Stimulated activated effector memory CD8-positive, alpha-beta T cell treated with anti-CD3 and anti-CD28 coated beads, Interleukin-12 subunit alpha, Interleukin-12 subunit beta, amount 100 ng/mL, for 72 hours (primary cell): ENCODE measurements at regions not wholly inside any gene's neighbourhood (a gene's known extent, or its start where the extent isn't known, plus 50 kb on each side); places are given as distances from the start of the nearest gene placed in this dataset.
"Not testable (repeated sequence)": the region's sequence is repeated elsewhere in the genome, so short reads cannot be mapped to it uniquely, and the experiment has no call there.

Experiments used
- ATAC-seq: fragments of 150-1000 bp; cut with Tn5 transposase; 2 replicates; pipeline ENCODE4 v1.10.0; 2021
- DNase-seq, 2 donors: peaks; one replicate each; pipeline ENCODE4 v3.0.0; 2021 to 2022; ENCODE audit warnings: low spot score in 2 of 2
- H3K27ac Mint-ChIP-seq: one replicate; pipeline ENCODE4 v1.8.0; 2022; ENCODE audit warnings: mild to moderate bottlenecking, mixed read lengths
- H3K36me3 Mint-ChIP-seq: one replicate; pipeline ENCODE4 v1.8.0; 2022; ENCODE audit warnings: mild to moderate bottlenecking, mixed read lengths
- H3K4me1 Mint-ChIP-seq: one replicate; pipeline ENCODE4 v1.8.0; 2022; ENCODE audit warnings: mixed read lengths
- H3K4me3 Mint-ChIP-seq: one replicate; pipeline ENCODE4 v1.8.0; 2022; ENCODE audit warnings: mild to moderate bottlenecking, mixed read lengths
- H3K9me3 Mint-ChIP-seq: one replicate; pipeline ENCODE4 v1.8.0; 2022; ENCODE audit warnings: mixed read lengths

DNA sequence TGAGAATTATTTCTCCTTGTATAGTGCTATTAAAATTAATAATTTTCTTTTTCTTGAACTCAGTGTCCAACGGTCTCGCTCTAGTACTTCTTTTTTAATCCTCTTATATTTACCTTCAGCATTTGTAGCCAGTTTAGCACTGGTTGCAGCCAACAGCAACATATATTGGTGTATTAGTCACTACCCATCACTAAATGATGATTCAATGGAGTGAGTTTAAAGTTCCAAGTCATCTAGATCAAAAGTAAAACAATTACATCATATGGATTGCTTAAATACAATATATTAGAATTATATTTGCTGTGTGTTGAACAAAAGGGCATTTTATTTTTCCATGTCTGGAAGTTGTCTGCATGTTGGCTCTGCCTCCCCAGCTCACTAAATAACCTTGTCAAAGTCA lies 591.8 kb downstream of the ADGRL2 start:
- ATAC-seq (no peak), DNase-seq (no peak)
- Mint-ChIP-seq H3K4me1 (no peaks in the 10 kb centered on the region), H3K4me3 (no peak overlapping the region), H3K27ac (no peak overlapping the region), H3K36me3 (no peaks in the 10 kb centered on the region), H3K9me3 (peaks cover 16% of the 10 kb centered on the region)

DNA sequence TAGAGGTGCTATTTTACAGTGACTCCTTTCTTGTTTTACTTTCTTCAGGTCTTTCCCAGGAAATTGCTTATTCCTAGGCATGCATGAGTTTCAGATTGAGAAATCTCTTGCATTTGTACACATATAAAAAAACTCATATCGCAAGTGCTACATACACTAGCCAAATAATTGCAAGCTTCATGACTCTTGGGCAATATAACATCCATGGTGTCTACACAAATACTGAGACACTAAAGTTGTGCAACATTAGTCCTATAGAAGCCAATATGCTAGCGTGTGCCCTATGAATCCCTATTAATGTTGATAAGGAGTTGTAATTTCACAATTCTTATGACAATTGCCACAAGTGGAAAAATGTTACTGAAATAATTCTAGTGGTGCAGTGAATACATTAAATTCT lies 591.0 kb downstream of the ADGRL2 start:
- Mint-ChIP-seq H3K36me3 (no peaks in the 10 kb centered on the region), H3K27ac (no peak overlapping the region), H3K4me3 (no peak overlapping the region), H3K9me3 (peaks cover 18% of the 10 kb centered on the region), H3K4me1 (no peaks in the 10 kb centered on the region)
- DNase-seq, result no peak
- ATAC-seq, result no peak

DNA sequence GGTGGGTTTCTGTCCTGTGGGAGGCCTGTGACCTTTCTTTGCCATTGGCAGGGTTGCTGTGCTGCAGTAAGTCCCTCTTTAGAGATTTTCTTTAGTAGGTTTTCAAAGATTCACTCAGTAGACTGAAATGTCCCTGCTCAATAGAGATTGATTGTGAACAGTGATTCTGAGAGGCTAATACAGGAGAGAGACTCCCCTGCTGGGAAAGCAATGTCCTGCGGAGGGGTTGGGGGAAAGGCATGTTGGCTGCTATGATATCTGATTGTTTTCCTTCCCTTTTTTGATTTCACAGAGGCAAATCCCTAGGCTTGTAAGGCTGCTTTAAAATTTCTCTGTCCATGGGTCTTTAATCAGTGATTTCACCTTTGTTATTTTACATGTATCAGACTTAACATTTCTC lies 589.9 kb downstream of the ADGRL2 start:
- Mint-ChIP-seq H3K9me3 (peaks cover 18% of the 10 kb centered on the region), H3K27ac (no peak overlapping the region), H3K4me1 (no peaks in the 10 kb centered on the region), H3K36me3 (no peaks in the 10 kb centered on the region), H3K4me3 (no peak overlapping the region)
- DNase-seq (no peak), ATAC-seq (no peak)

DNA sequence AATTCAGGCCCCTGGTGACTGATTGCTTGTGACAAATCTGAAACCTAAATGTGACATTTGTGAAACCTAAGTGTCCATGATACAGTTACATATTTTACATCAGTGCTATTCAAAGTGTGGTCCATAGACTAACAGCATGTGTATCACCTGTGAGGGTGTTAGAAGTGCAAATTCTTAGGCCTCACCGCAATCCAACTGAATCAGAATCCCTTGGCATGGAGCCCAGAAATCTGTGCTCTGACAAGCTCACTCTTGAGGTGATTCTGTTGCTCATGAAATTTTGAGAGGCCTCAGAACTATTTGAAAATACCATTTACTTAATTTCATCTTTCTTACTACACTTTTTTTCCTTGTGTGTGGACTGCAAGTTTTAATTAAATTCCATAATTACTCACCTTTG lies 587.9 kb downstream of the ADGRL2 start:
- H3K4me3 Mint-ChIP-seq, result no peak overlapping the region
- no peak for DNase-seq
- ATAC-seq, result no peak
- no peaks in the 10 kb centered on the region for H3K36me3 Mint-ChIP-seq
- H3K27ac Mint-ChIP-seq, result no peak overlapping the region
- H3K4me1 Mint-ChIP-seq, result no peaks in the 10 kb centered on the region
- peaks cover 18% of the 10 kb centered on the region for H3K9me3 Mint-ChIP-seq

DNA sequence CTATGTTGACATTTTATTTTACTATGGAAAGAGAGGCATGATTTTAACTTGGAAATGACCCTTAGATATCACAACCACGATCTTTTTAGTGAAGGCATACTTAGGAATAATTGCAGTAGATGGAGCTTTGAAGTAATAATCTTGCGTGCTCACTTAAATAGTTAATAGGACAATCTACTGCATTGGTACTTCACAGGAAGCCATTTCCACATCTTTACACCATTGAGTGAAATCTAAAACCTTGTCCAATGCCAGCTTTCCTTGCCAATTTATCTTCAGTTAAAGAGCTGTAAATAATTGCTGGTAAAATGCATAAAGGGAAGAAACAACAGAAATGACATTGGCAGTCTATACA lies 586.3 kb downstream of the ADGRL2 start:
- Mint-ChIP-seq H3K4me3 (no peak overlapping the region), H3K4me1 (no peaks in the 10 kb centered on the region), H3K9me3 (peaks cover 15% of the 10 kb centered on the region), H3K36me3 (no peaks in the 10 kb centered on the region), H3K27ac (no peak overlapping the region)
- no peak for DNase-seq
- ATAC-seq, result no peak

DNA sequence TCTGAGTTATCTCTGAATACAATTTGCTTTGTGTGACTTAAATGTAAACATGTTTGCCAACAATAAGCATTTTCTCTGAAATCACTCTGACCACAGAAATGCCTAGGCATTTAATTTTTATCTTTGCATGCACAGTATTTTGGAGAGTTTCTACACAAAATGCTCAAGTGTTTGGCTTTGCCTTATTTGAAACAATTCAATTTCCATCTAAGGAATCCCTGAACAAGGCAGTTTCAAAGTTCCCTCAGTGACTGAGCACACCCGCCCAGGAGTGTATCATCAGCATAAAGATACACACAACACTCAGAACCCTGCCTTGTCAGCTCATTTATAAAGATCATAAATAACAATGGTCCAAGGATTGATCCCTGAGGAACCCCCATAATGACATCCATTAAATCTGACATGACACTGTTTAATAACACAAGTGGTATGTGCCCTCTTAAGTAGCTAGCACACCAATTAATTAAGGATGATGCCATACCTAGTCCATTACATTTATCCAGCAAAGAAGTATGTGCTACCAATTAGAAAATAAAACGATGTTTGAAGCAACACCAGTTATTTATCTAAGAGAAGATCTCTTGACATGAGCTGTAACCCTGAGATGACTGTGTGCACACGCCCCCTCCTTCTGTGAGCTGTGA lies 585.8 kb downstream of the ADGRL2 start:
- Mint-ChIP-seq H3K36me3 (no peaks in the 10 kb centered on the region), H3K4me3 (no peak overlapping the region), H3K9me3 (peaks cover 15% of the 10 kb centered on the region), H3K27ac (no peak overlapping the region), H3K4me1 (no peaks in the 10 kb centered on the region)
- no peak for DNase-seq
- no peak for ATAC-seq

DNA sequence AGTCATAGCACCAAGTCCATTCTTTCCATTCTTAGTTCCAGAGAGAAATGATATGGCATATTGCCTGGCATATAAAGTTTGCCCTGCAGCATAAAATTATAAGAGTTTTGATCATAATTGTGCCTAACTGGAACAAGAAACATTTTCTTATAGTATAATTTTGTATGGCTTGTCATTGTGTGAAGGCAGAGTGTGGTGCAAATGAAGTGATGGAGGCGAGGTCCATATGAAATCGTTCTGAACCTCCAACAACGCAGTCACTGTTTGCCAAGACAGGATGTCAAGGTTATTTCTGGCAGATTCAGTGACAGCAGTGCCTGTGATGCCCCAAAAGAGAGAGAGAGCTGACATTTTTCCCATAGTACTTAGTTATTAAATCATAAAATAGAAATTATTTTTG lies 584.0 kb downstream of the ADGRL2 start:
- Mint-ChIP-seq H3K4me3 (no peak overlapping the region), H3K36me3 (no peaks in the 10 kb centered on the region), H3K4me1 (no peaks in the 10 kb centered on the region), H3K27ac (no peak overlapping the region), H3K9me3 (peaks cover 11% of the 10 kb centered on the region)
- no peak for ATAC-seq
- DNase-seq, result no peak

GRCh38 chr1:82377201-82377884 lies 576.6 kb downstream of the ADGRL2 start:
- Mint-ChIP-seq H3K4me1 (no peaks in the 10 kb centered on the region), H3K9me3 (peaks cover 14% of the 10 kb centered on the region), H3K4me3 (no peak overlapping the region), H3K27ac (no peak overlapping the region), H3K36me3 (no peaks in the 10 kb centered on the region)
- DNase-seq, result no peak
- no peak for ATAC-seq

DNA sequence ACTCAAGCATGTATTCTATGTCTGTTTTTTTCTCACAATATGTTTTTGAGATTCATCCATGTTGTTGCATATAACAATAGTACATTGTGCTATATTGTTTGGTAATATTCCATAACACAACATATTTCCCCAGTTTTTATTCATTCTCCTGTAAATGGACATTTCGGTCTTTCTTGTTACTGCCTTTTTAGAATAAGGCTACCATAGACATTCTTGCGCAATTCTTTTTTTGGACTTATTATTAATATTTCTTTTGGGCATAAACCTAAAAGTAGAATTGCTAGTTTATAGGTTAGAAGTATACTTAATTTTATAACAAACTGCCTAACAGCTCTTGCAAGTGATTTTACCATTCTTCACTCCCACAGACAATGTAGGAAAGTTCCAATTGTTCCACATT lies 573.0 kb downstream of the ADGRL2 start:
- Mint-ChIP-seq H3K4me3 (no peak overlapping the region), H3K36me3 (no peaks in the 10 kb centered on the region), H3K4me1 (no peaks in the 10 kb centered on the region), H3K27ac (no peak overlapping the region), H3K9me3 (peaks cover 20% of the 10 kb centered on the region)
- ATAC-seq, result no peak
- no peak for DNase-seq

GRCh38 chr1:82371844-82372498 lies 571.2 kb downstream of the ADGRL2 start:
- Mint-ChIP-seq H3K36me3 (no peaks in the 10 kb centered on the region), H3K4me1 (no peaks in the 10 kb centered on the region), H3K27ac (no peak overlapping the region), H3K9me3 (peaks cover 21% of the 10 kb centered on the region), H3K4me3 (no peak overlapping the region)
- DNase-seq, result no peak
- no peak for ATAC-seq

- no peak for DNase-seq
- Mint-ChIP-seq H3K9me3 (peaks cover 19% of the 10 kb centered on the region), H3K4me3 (no peak overlapping the region), H3K4me1 (no peaks in the 10 kb centered on the region), H3K36me3 (no peaks in the 10 kb centered on the region), H3K27ac (no peak overlapping the region)
- ATAC-seq, result no peak
These were observed 566.7 kb downstream of the ADGRL2 start for GRCh38 chr1:82367456-82367855.

DNA sequence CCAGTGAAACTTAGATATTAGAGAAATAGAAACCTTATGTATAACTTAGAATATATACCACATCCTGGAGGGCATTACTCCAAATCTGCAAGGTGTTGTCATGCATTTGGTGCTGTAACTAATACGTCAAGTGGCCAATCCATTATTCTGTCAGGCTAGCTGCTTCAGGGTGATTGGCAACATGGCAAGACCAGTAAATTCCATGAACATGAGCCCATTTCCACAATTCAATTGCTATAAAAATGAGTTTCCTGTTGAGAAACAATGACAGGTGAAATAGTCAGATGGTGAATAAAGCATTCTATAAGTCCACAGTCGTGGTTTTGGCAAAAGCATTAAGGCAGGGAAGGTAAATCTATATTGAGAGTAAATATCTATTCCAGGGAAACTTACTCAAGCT lies 566.0 kb downstream of the ADGRL2 start:
- Mint-ChIP-seq H3K36me3 (no peaks in the 10 kb centered on the region), H3K4me3 (no peak overlapping the region), H3K9me3 (peaks cover 16% of the 10 kb centered on the region), H3K27ac (no peak overlapping the region), H3K4me1 (no peaks in the 10 kb centered on the region)
- no peak for DNase-seq
- no peak for ATAC-seq

DNA sequence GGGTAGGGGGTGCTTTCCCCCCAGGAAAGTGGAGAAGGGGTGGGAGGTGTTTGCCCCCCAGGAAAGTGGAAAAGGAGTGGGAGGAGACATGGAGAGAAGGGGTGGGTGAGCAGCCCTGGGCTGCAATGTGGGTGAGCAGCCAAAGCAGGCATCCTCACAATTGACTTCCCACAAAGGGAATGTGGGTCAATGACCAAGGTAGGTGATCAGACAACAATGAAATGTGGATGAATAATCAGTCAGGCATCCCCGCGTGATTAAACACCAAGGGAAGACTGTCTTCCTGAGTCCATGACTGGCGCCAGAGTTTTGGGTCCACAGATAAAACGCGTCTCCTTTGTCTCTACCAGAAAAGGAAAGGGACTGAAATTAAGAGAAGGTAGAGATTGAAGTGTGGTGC lies 558.8 kb downstream of the ADGRL2 start:
- H3K4me1 Mint-ChIP-seq, H3K4me3 Mint-ChIP-seq, ATAC-seq, DNase-seq, H3K36me3 Mint-ChIP-seq, H3K27ac Mint-ChIP-seq: not testable (repeated sequence)
- peaks cover 10% of the 10 kb centered on the region for H3K9me3 Mint-ChIP-seq

DNA sequence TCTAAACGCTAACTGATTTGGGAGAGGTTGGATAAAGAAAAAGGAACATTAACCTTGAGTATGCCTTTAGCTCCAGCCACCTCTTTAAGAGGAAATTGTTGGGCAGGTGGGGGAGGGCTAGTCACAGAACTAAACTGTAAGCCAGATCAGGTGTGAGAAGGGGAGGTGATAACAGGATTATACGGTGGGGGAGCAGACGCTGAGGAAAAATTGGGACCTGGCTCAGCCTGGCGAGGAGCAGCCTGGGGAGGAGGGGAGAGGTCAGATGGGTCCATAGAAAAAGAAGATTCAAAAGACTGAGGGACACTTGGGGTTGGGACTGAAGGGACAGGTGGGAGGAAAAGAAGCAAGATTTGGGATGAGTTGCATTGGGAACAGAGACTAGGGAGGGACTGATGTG lies 558.0 kb downstream of the ADGRL2 start:
- not testable (repeated sequence) for ATAC-seq, H3K9me3 Mint-ChIP-seq, H3K4me1 Mint-ChIP-seq, H3K27ac Mint-ChIP-seq, H3K4me3 Mint-ChIP-seq, H3K36me3 Mint-ChIP-seq, DNase-seq

GRCh38 chr1:82354546-82354945 lies 553.8 kb downstream of the ADGRL2 start:
- DNase-seq, H3K36me3 Mint-ChIP-seq, H3K4me3 Mint-ChIP-seq, H3K9me3 Mint-ChIP-seq, H3K4me1 Mint-ChIP-seq, ATAC-seq, H3K27ac Mint-ChIP-seq: not testable (repeated sequence)

DNA sequence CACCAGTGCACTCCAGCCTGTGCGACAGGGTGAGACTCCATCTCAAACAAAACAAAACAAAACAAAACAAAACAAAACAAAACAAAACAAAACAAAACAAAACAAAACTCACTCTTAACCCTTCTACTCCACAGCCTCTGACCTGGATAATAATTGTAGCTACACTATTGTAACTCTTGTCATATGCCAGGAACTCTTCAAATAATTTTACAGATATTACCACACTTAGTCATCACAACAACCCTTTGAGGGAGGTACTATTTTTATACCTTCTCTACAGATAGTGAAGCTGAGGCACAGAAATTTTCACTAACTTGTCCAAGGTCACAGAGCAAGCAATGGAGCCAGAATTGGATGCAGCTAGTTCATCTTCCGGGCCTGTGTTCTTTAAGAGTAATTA lies 547.8 kb downstream of the ADGRL2 start:
- peaks cover 23% of the 10 kb centered on the region for H3K9me3 Mint-ChIP-seq
- no peaks in the 10 kb centered on the region for H3K36me3 Mint-ChIP-seq
- no peak for ATAC-seq
- no peak overlapping the region for H3K27ac Mint-ChIP-seq
- no peak overlapping the region for H3K4me3 Mint-ChIP-seq
- H3K4me1 Mint-ChIP-seq, result no peaks in the 10 kb centered on the region
- DNase-seq, result no peak
